ENCODE measurements at regions not wholly inside any gene's neighbourhood (a gene's known extent, or its start where the extent isn't known, plus 50 kb on each side); places are given as distances from the start of the nearest gene placed in this dataset.
"Not testable (repeated sequence)": the region's sequence is repeated elsewhere in the genome, so short reads cannot be mapped to it uniquely, and the experiment has no call there.

DNA sequence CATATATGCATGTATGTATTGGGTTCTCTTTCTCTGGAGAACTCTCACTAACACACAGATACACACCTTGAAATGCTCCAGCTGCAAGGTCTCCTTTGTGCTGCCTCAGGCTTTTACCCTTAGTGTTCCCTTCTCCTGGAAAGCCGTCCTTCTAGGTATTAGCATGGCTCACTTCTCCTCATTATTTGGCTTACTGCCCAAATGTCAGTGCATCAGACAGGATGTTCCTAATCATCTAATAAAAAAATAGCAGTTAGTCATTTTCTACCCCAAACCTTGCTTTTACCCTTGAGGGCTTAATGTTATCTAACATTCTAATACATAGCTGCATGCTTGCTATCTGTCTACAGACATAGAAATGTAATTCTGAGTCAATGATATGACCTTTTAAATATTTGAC is 109.0 kb upstream of the SLC16A7 start:
- no peaks in the 10 kb centered on the region for H3K27me3 ChIP-seq (ENCODE audit: low read depth)
- no peak overlapping the region for H3K27ac ChIP-seq (replicated peaks)
- H3K4me1 ChIP-seq = no peaks in the 10 kb centered on the region
- no peaks in the 10 kb centered on the region for H3K36me3 ChIP-seq
- no peak overlapping the region for H3K4me3 ChIP-seq
- no peaks in the 10 kb centered on the region for H3K9me3 ChIP-seq (replicated peaks)
- intact Hi-C loops (cut with micrococcal nuclease) = no loop called here
- no peak for DNase-seq
- TF ChIP-seq, protein P1, sequence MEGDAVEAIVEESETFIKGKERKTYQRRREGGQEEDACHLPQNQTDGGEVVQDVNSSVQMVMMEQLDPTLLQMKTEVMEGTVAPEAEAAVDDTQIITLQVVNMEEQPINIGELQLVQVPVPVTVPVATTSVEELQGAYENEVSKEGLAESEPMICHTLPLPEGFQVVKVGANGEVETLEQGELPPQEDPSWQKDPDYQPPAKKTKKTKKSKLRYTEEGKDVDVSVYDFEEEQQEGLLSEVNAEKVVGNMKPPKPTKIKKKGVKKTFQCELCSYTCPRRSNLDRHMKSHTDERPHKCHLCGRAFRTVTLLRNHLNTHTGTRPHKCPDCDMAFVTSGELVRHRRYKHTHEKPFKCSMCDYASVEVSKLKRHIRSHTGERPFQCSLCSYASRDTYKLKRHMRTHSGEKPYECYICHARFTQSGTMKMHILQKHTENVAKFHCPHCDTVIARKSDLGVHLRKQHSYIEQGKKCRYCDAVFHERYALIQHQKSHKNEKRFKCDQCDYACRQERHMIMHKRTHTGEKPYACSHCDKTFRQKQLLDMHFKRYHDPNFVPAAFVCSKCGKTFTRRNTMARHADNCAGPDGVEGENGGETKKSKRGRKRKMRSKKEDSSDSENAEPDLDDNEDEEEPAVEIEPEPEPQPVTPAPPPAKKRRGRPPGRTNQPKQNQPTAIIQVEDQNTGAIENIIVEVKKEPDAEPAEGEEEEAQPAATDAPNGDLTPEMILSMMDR (IDR thresholded peaks at IDR 0.05; ENCODE audit: borderline replicate concordance) = no peak

DNA sequence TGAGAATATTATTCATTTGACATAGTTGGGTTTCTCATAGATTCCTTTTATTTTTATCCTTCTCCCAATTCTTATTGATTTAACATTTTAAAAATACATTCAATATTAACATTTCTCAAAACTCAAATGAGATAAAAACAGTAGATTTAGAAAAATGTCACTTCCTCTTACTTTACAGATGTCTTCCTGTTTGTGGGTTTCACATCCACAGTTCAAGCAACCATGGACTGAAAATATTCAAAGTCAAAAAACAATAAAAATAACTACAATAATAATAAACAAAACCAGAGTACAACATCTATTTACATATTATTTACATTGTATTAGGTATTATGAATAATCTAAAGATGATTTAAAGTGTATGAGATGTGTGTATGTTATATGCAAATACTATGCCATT is 111.3 kb upstream of the SLC16A7 start:
- H3K4me1 ChIP-seq = no peaks in the 10 kb centered on the region
- TF ChIP-seq, protein P1 (IDR thresholded peaks at IDR 0.05; ENCODE audit: borderline replicate concordance) = no peak
- no peak overlapping the region for H3K27ac ChIP-seq (replicated peaks)
- no peak for DNase-seq
- no peak overlapping the region for H3K4me3 ChIP-seq
- intact Hi-C loops (cut with micrococcal nuclease) = no loop called here
- no peaks in the 10 kb centered on the region for H3K36me3 ChIP-seq
- H3K9me3 ChIP-seq (replicated peaks) = no peaks in the 10 kb centered on the region
- H3K27me3 ChIP-seq (ENCODE audit: low read depth) = no peaks in the 10 kb centered on the region

DNA sequence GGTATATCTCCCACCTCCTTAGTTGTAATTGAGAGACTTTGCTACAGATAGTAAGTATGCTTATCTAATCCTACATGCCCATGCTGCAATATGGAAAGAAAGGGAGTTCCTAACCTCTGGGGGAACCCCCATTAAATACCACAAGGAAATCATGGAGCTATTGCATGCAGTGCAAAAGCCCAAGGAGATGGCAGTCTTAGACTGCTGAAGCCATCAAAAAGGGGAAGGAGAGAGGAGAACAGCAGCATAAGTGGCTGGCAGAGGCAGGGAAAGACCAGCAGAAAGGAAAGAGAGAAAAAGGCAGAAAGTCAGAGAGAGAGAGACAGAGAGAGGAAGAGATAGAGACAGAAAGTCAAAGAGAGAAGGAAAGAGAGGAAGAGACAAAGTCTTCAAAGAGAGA is 121.6 kb upstream of the SLC16A7 start:
- H3K4me3 ChIP-seq; intact Hi-C loops (cut with micrococcal nuclease); DNase-seq; H3K27ac ChIP-seq (replicated peaks); H3K27me3 ChIP-seq (ENCODE audit: low read depth); H3K36me3 ChIP-seq; H3K4me1 ChIP-seq: not testable (repeated sequence)
- peaks cover 45% of the 10 kb centered on the region for H3K9me3 ChIP-seq (replicated peaks)

DNA sequence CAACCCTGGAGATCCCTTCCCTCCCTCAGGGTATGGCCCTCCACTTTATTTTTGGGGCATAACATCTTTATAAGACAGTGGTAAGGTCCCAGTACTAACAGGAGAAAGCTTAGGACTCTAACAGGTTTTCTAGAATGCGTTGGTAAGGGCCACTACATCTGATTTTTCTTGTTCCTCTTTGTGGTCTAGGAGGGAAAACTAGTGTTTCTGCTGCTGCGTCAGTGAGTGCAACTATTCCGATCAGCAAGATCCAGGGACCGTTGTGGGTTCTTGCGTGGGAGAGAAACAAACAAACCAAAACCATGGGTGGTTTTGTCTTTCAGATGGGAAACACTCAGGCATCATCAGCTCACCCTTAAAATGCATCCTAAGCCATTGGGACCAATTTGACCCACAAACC is 123.6 kb upstream of the SLC16A7 start:
- DNase-seq = no peak
- Histone ChIP-seq H3K4me1 (no peaks in the 10 kb centered on the region), H3K9me3 (replicated peaks) (peaks cover 45% of the 10 kb centered on the region), H3K4me3 (no peak overlapping the region), H3K27ac (replicated peaks) (no peak overlapping the region), H3K27me3 (ENCODE audit: low read depth) (no peaks in the 10 kb centered on the region), H3K36me3 (no peaks in the 10 kb centered on the region)
- TF ChIP-seq, protein P1 (IDR thresholded peaks at IDR 0.05; ENCODE audit: borderline replicate concordance) = no peak
- intact Hi-C loops (cut with micrococcal nuclease) = no loop called here

DNA sequence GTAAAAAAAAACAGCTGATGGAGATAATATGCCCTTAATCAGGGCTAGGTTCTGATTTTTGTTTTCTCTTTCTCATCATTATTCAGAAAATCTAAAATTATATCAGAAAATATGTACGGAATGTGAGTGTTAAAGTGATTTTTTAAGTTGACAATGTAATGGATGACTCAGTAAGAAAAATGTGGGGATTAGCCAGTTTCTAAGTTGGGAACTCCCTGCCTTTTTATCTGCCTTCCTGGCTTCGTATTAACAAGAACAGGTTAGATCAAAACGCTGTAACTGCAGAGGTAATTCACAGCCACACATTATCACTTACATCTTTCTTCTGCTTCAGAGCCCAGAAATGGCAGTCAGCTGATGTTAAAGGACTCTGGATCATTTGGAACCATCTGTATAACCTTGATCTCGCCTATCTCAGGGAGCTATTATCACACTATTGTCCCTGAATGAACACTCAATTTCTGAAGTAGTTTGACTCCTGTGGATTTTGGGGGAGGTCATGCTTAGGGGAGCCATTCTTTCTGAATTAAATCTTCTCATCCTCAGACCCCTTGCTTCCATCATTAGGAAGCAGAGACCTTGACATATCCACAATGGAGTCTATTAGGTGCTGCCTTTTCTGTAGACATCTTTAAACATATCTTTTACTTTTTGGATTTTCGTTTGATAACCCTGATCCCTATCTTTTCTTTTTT is 135.7 kb upstream of the SLC16A7 start:
- H3K36me3 ChIP-seq = no peaks in the 10 kb centered on the region
- H3K4me3 ChIP-seq = no peak overlapping the region
- DNase-seq = no peak
- no peaks in the 10 kb centered on the region for H3K27me3 ChIP-seq (ENCODE audit: low read depth)
- TF ChIP-seq, protein P1 (IDR thresholded peaks at IDR 0.05; ENCODE audit: borderline replicate concordance) = no peak
- H3K4me1 ChIP-seq = no peaks in the 10 kb centered on the region
- intact Hi-C loops (cut with micrococcal nuclease) = no loop called here
- no peak overlapping the region for H3K27ac ChIP-seq (replicated peaks)
- H3K9me3 ChIP-seq (replicated peaks) = no peaks in the 10 kb centered on the region

DNA sequence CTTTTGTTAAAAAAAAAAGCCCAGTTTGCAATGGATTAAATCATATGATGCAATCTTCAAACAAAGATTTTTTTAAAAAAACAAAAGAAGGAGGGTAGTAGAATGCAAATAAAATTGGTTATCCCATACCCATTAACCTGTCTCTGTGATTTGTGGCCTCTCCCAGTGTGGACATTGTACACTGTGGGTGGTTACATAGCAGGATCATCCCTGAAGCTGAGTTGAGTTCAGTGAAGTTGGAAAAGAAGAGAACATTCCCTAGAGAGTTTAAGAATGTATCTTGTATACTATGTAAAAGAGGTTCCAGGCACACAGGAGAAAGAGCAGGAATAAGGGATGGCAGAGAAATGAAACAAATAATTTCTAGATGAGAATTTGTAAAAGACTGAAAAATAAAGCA is 142.4 kb upstream of the SLC16A7 start:
- DNase-seq = no peak
- TF ChIP-seq, protein P1 (IDR thresholded peaks at IDR 0.05; ENCODE audit: borderline replicate concordance) = no peak
- peaks cover 6% of the 10 kb centered on the region for H3K9me3 ChIP-seq (replicated peaks)
- H3K27ac ChIP-seq (replicated peaks) = no peak overlapping the region
- H3K4me1 ChIP-seq = peaks cover 11% of the 10 kb centered on the region
- H3K36me3 ChIP-seq = no peaks in the 10 kb centered on the region
- intact Hi-C loops (cut with micrococcal nuclease) = no loop called here
- H3K4me3 ChIP-seq = no peak overlapping the region
- no peaks in the 10 kb centered on the region for H3K27me3 ChIP-seq (ENCODE audit: low read depth)
